ENCODE measurements at regions not wholly inside any gene's neighbourhood (a gene's known extent, or its start where the extent isn't known, plus 50 kb on each side); places are given as distances from the start of the nearest gene placed in this dataset.

DNA sequence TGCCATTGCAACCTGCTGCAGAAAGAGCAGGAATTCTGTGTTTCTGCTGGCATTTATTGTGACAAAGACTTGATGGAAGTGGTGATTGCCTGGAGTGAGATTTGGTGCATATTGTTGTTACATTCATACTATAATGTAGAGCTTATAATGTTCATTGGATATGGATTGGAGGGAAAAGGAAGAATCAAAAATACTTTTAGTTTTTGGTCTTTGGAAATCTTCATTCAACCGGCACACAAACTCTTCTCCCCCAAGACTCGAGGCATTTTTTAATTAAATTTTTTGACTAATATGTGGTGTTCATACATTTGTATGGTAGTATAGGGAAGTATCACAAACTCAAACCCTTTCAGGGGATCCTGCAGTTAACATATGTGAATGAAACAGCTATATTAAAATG, 380.8 kb downstream of the DOK5 start:
- H3K4me2 ChIP-seq = no peak overlapping the region
- no peaks in the 10 kb centered on the region for H3K79me2 ChIP-seq
- H3K4me1 ChIP-seq (ENCODE audit: insufficient read depth) = no peaks in the 10 kb centered on the region
- H4K20me1 ChIP-seq (ENCODE audit: insufficient read depth, poor library complexity, severe bottlenecking) = no peaks in the 10 kb centered on the region
- no peak for DNase-seq (ENCODE audit: low spot score)
- no peak overlapping the region for H3K4me3 ChIP-seq
- WGBS (ENCODE audit: low lambda C conversion rate, missing lambda C conversion rate) = 97% methylated on average over 2 of the region's 2 CpGs
- no peaks in the 10 kb centered on the region for H3K27me3 ChIP-seq
- H3K9me2 ChIP-seq (replicated peaks; ENCODE audit: insufficient read depth) = no peaks in the 10 kb centered on the region
- no peaks in the 10 kb centered on the region for H3K9me3 ChIP-seq (ENCODE audit: low read depth)
- H3K36me3 ChIP-seq (replicated peaks; ENCODE audit: insufficient read depth, low read depth) = no peaks in the 10 kb centered on the region
- no peak overlapping the region for H3K27ac ChIP-seq
- no peak overlapping the region for H2AFZ ChIP-seq
- no peak for TF ChIP-seq EZH2 (IDR thresholded peaks at IDR 0.05; ENCODE audit: borderline replicate concordance)
- TF ChIP-seq EZH2phosphoT487 (IDR thresholded peaks at IDR 0.05; ENCODE audit: low read depth, severe bottlenecking, unreplicated experiment) = no peak
- TF ChIP-seq, protein P1, sequence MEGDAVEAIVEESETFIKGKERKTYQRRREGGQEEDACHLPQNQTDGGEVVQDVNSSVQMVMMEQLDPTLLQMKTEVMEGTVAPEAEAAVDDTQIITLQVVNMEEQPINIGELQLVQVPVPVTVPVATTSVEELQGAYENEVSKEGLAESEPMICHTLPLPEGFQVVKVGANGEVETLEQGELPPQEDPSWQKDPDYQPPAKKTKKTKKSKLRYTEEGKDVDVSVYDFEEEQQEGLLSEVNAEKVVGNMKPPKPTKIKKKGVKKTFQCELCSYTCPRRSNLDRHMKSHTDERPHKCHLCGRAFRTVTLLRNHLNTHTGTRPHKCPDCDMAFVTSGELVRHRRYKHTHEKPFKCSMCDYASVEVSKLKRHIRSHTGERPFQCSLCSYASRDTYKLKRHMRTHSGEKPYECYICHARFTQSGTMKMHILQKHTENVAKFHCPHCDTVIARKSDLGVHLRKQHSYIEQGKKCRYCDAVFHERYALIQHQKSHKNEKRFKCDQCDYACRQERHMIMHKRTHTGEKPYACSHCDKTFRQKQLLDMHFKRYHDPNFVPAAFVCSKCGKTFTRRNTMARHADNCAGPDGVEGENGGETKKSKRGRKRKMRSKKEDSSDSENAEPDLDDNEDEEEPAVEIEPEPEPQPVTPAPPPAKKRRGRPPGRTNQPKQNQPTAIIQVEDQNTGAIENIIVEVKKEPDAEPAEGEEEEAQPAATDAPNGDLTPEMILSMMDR (IDR thresholded peaks at IDR 0.05; ENCODE audit: poor library complexity) = no peak

DNA sequence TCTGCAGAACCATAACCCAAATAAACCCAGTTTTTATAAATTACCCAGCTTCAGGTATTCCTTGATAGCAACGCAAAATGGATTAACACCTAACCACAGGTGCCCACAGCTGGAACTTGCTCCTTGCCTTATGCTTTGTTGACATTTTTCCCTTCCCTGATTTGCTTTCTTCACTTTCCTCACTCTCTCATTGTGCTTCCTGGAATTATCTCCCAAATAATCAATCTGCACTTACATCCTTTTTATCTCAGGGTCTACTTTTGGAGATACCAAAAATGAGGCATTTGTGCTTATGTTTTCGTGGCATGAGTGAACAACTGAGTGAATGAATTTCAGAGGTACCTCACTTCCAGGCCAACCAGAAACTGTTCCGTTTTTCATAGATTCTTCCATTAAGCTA, 374.3 kb downstream of the DOK5 start:
- no peak overlapping the region for H2AFZ ChIP-seq
- WGBS (ENCODE audit: low lambda C conversion rate, missing lambda C conversion rate) = 63% methylated on average over 3 of the region's 3 CpGs
- TF ChIP-seq EZH2phosphoT487 (IDR thresholded peaks at IDR 0.05; ENCODE audit: low read depth, severe bottlenecking, unreplicated experiment) (no peak), EZH2 (IDR thresholded peaks at IDR 0.05; ENCODE audit: borderline replicate concordance) (no peak)
- TF ChIP-seq, protein P1 (IDR thresholded peaks at IDR 0.05; ENCODE audit: poor library complexity) = no peak
- no peaks in the 10 kb centered on the region for H3K36me3 ChIP-seq (replicated peaks; ENCODE audit: insufficient read depth, low read depth)
- no peaks in the 10 kb centered on the region for H3K4me1 ChIP-seq (ENCODE audit: insufficient read depth)
- DNase-seq (ENCODE audit: low spot score) = no peak
- H3K27ac ChIP-seq = no peak overlapping the region
- H4K20me1 ChIP-seq (ENCODE audit: insufficient read depth, poor library complexity, severe bottlenecking) = no peaks in the 10 kb centered on the region
- H3K4me2 ChIP-seq = no peak overlapping the region
- no peaks in the 10 kb centered on the region for H3K9me2 ChIP-seq (replicated peaks; ENCODE audit: insufficient read depth)
- H3K9me3 ChIP-seq (ENCODE audit: low read depth) = no peaks in the 10 kb centered on the region
- no peak overlapping the region for H3K4me3 ChIP-seq
- H3K27me3 ChIP-seq = no peaks in the 10 kb centered on the region
- no peaks in the 10 kb centered on the region for H3K79me2 ChIP-seq

DNA sequence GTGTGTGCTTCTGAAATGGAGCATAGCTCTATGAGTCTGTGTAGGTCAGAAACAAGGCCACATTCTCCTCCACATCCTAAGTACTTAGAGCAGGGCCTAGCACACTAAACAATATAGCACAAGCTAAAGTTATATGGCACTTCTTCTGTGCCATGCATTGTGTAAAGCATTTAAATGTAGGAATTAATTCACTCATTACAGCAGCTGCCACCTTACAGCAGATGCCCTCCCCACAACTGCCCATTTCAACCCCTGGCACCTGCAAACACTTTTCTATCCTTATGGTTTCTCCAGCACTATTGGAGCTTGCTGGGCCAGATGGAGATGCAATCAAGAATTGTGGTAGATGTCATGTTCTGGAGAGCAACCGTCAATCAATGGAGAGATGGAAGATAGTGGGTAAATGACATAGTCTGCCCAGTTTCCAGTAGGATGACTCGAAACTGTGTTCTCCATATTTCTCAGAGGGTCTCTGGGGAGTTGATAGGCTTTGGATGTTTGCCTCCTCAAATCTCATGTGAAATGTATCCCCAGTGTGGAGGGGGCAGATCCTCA, 373.7 kb downstream of the DOK5 start:
- no peak overlapping the region for H3K4me2 ChIP-seq
- H3K9me2 ChIP-seq (replicated peaks; ENCODE audit: insufficient read depth) = no peaks in the 10 kb centered on the region
- H3K79me2 ChIP-seq = no peaks in the 10 kb centered on the region
- no peaks in the 10 kb centered on the region for H3K27me3 ChIP-seq
- no peaks in the 10 kb centered on the region for H3K36me3 ChIP-seq (replicated peaks; ENCODE audit: insufficient read depth, low read depth)
- H4K20me1 ChIP-seq (ENCODE audit: insufficient read depth, poor library complexity, severe bottlenecking) = no peaks in the 10 kb centered on the region
- no peaks in the 10 kb centered on the region for H3K9me3 ChIP-seq (ENCODE audit: low read depth)
- no peak for DNase-seq (ENCODE audit: low spot score)
- no peak overlapping the region for H3K27ac ChIP-seq
- no peak for TF ChIP-seq EZH2 (IDR thresholded peaks at IDR 0.05; ENCODE audit: borderline replicate concordance)
- TF ChIP-seq, protein P1 (IDR thresholded peaks at IDR 0.05; ENCODE audit: poor library complexity) = no peak
- TF ChIP-seq EZH2phosphoT487 (IDR thresholded peaks at IDR 0.05; ENCODE audit: low read depth, severe bottlenecking, unreplicated experiment) = no peak
- no peak overlapping the region for H3K4me3 ChIP-seq
- H2AFZ ChIP-seq = no peak overlapping the region
- no peaks in the 10 kb centered on the region for H3K4me1 ChIP-seq (ENCODE audit: insufficient read depth)
- 78% methylated on average over 2 of the region's 2 CpGs for WGBS (ENCODE audit: low lambda C conversion rate, missing lambda C conversion rate)

DNA sequence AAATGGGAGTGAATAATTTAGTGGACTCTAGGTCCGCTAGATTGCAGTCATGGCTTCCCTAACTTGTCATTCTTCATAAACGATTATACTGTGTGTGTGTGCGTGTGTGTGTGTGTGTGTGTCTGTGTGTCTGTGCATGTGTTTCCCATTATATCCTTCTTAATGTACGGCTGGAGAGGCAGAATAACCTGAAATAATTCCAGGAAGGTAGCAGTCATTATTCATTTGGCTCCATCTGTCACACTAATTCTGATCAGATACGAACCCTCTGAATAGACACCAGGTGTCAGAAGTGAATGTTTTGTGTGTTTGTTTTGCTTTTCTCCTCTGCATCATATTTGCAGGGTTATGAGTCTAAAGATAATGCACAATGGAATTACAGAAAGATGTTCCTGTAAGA, 372.9 kb downstream of the DOK5 start:
- no peaks in the 10 kb centered on the region for H3K4me1 ChIP-seq (ENCODE audit: insufficient read depth)
- no peak overlapping the region for H2AFZ ChIP-seq
- H4K20me1 ChIP-seq (ENCODE audit: insufficient read depth, poor library complexity, severe bottlenecking) = no peaks in the 10 kb centered on the region
- no peaks in the 10 kb centered on the region for H3K79me2 ChIP-seq
- TF ChIP-seq EZH2phosphoT487 (IDR thresholded peaks at IDR 0.05; ENCODE audit: low read depth, severe bottlenecking, unreplicated experiment) = no peak
- TF ChIP-seq EZH2 (IDR thresholded peaks at IDR 0.05; ENCODE audit: borderline replicate concordance) = no peak
- TF ChIP-seq, protein P1 (IDR thresholded peaks at IDR 0.05; ENCODE audit: poor library complexity) = no peak
- no peaks in the 10 kb centered on the region for H3K9me2 ChIP-seq (replicated peaks; ENCODE audit: insufficient read depth)
- no peaks in the 10 kb centered on the region for H3K36me3 ChIP-seq (replicated peaks; ENCODE audit: insufficient read depth, low read depth)
- H3K4me3 ChIP-seq = no peak overlapping the region
- no peak overlapping the region for H3K27ac ChIP-seq
- H3K27me3 ChIP-seq = no peaks in the 10 kb centered on the region
- no peaks in the 10 kb centered on the region for H3K9me3 ChIP-seq (ENCODE audit: low read depth)
- DNase-seq (ENCODE audit: low spot score) = no peak
- 54% methylated on average over 5 of the region's 5 CpGs for WGBS (ENCODE audit: low lambda C conversion rate, missing lambda C conversion rate)
- no peak overlapping the region for H3K4me2 ChIP-seq
